ENCODE measurements at regions not wholly inside any gene's neighbourhood (a gene's known extent, or its start where the extent isn't known, plus 50 kb on each side); places are given as distances from the start of the nearest gene placed in this dataset.

GRCh38 chr5:2653991-2654390 is 97.5 kb downstream of the IRX2 start:
- Mint-ChIP-seq H3K4me1 (no peaks in the 10 kb centered on the region), H3K4me3 (no peak overlapping the region), H3K27me3 (peaks cover 11% of the 10 kb centered on the region), H3K27ac (no peak overlapping the region), H3K9me3 (ENCODE audit: low read depth) (peaks cover 3% of the 10 kb centered on the region), H3K36me3 (ENCODE audit: low read depth) (no peaks in the 10 kb centered on the region)
- ATAC-seq (no peak), DNase-seq (no peak)
- intact Hi-C loops (cut with DNase I, micrococcal nuclease), result no loop called here
- ChIA-PET CTCF (no interaction called here), POLR2A (no interaction called here)

- Mint-ChIP-seq H3K27me3 (peaks cover 8% of the 10 kb centered on the region), H3K4me1 (no peaks in the 10 kb centered on the region), H3K36me3 (ENCODE audit: low read depth) (no peaks in the 10 kb centered on the region), H3K27ac (no peak overlapping the region), H3K9me3 (ENCODE audit: low read depth) (peaks cover 2% of the 10 kb centered on the region), H3K4me3 (no peak overlapping the region)
- ChIA-PET POLR2A (no interaction called here), CTCF (no interaction called here)
- intact Hi-C loops (cut with DNase I, micrococcal nuclease), result no loop called here
- no peak for ATAC-seq
- DNase-seq, result no peak
Measured at GRCh38 chr5:2651116-2651515, 100.4 kb downstream of the IRX2 start.

GRCh38 chr5:2642684-2643345 is 108.7 kb downstream of the IRX2 start:
- CTCF ChIA-PET, result no interaction called here
- H3K4me1 Mint-ChIP-seq, result no peaks in the 10 kb centered on the region
- no peaks in the 10 kb centered on the region for H3K27me3 Mint-ChIP-seq
- no peaks in the 10 kb centered on the region for H3K36me3 Mint-ChIP-seq (ENCODE audit: low read depth)
- POLR2A ChIA-PET, result no interaction called here
- H3K27ac Mint-ChIP-seq, result no peak overlapping the region
- no peak overlapping the region for H3K4me3 Mint-ChIP-seq
- no peak for ATAC-seq
- no peaks in the 10 kb centered on the region for H3K9me3 Mint-ChIP-seq (ENCODE audit: low read depth)
- intact Hi-C loops (cut with DNase I, micrococcal nuclease), result no loop called here
- no peak for DNase-seq

GRCh38 chr5:2640717-2641116 is 110.8 kb downstream of the IRX2 start:
- DNase-seq, result no peak
- ChIA-PET CTCF (no interaction called here), POLR2A (no interaction called here)
- no peak for ATAC-seq
- Mint-ChIP-seq H3K4me3 (no peak overlapping the region), H3K9me3 (ENCODE audit: low read depth) (no peaks in the 10 kb centered on the region), H3K36me3 (ENCODE audit: low read depth) (no peaks in the 10 kb centered on the region), H3K27me3 (no peaks in the 10 kb centered on the region), H3K27ac (no peak overlapping the region), H3K4me1 (no peaks in the 10 kb centered on the region)
- intact Hi-C loops (cut with DNase I, micrococcal nuclease), result no loop called here

- Mint-ChIP-seq H3K27ac (no peak overlapping the region), H3K4me3 (no peak overlapping the region), H3K4me1 (no peaks in the 10 kb centered on the region), H3K27me3 (no peaks in the 10 kb centered on the region), H3K36me3 (ENCODE audit: low read depth) (no peaks in the 10 kb centered on the region), H3K9me3 (ENCODE audit: low read depth) (no peaks in the 10 kb centered on the region)
- intact Hi-C loops (cut with DNase I, micrococcal nuclease), result no loop called here
- ATAC-seq (no peak), DNase-seq (no peak)
- CTCF ChIA-PET, result no interaction called here
- POLR2A ChIA-PET, result no interaction called here
Measured at GRCh38 chr5:2639425-2639824, 112.1 kb downstream of the IRX2 start.

GRCh38 chr5:2634399-2635176 is 116.9 kb downstream of the IRX2 start:
- no peak for ATAC-seq
- no peak for DNase-seq
- Mint-ChIP-seq H3K27ac (no peak overlapping the region), H3K36me3 (ENCODE audit: low read depth) (no peaks in the 10 kb centered on the region), H3K4me3 (no peak overlapping the region), H3K4me1 (no peaks in the 10 kb centered on the region), H3K27me3 (no peaks in the 10 kb centered on the region), H3K9me3 (ENCODE audit: low read depth) (no peaks in the 10 kb centered on the region)
- CTCF ChIA-PET, result no interaction called here
- POLR2A ChIA-PET, result no interaction called here
- intact Hi-C loops (cut with DNase I, micrococcal nuclease), result no loop called here

- Mint-ChIP-seq H3K36me3 (ENCODE audit: low read depth) (no peaks in the 10 kb centered on the region), H3K4me3 (no peak overlapping the region), H3K27ac (no peak overlapping the region), H3K27me3 (no peaks in the 10 kb centered on the region), H3K9me3 (ENCODE audit: low read depth) (no peaks in the 10 kb centered on the region), H3K4me1 (no peaks in the 10 kb centered on the region)
- intact Hi-C loops (cut with DNase I, micrococcal nuclease), result no loop called here
- ChIA-PET POLR2A (no interaction called here), CTCF (no interaction called here)
- no peak for ATAC-seq
- DNase-seq, result no peak
Measured at GRCh38 chr5:2633992-2634391, 117.5 kb downstream of the IRX2 start.

GRCh38 chr5:2631758-2632157 is 119.7 kb downstream of the IRX2 start:
- no peak for DNase-seq
- POLR2A ChIA-PET, result no interaction called here
- CTCF ChIA-PET, result no interaction called here
- Mint-ChIP-seq H3K4me3 (no peak overlapping the region), H3K27ac (no peak overlapping the region), H3K9me3 (ENCODE audit: low read depth) (peaks cover 2% of the 10 kb centered on the region), H3K4me1 (no peaks in the 10 kb centered on the region), H3K27me3 (no peaks in the 10 kb centered on the region), H3K36me3 (ENCODE audit: low read depth) (no peaks in the 10 kb centered on the region)
- intact Hi-C loops (cut with DNase I, micrococcal nuclease), result no loop called here
- no peak for ATAC-seq

- Mint-ChIP-seq H3K27me3 (no peaks in the 10 kb centered on the region), H3K9me3 (ENCODE audit: low read depth) (peaks cover 2% of the 10 kb centered on the region), H3K4me3 (no peak overlapping the region), H3K27ac (no peak overlapping the region), H3K36me3 (ENCODE audit: low read depth) (no peaks in the 10 kb centered on the region), H3K4me1 (no peaks in the 10 kb centered on the region)
- ATAC-seq (no peak), DNase-seq (no peak)
- ChIA-PET CTCF (no interaction called here), POLR2A (no interaction called here)
- intact Hi-C loops (cut with DNase I, micrococcal nuclease), result no loop called here
Measured at GRCh38 chr5:2629045-2629444, 122.4 kb downstream of the IRX2 start.

GRCh38 chr5:2627867-2628266 is 123.6 kb downstream of the IRX2 start:
- ATAC-seq (no peak), DNase-seq (no peak)
- H3K4me3 Mint-ChIP-seq, result no peak overlapping the region
- no peaks in the 10 kb centered on the region for H3K36me3 Mint-ChIP-seq (ENCODE audit: low read depth)
- H3K27ac Mint-ChIP-seq, result no peak overlapping the region
- peaks cover 2% of the 10 kb centered on the region for H3K9me3 Mint-ChIP-seq (ENCODE audit: low read depth)
- no peaks in the 10 kb centered on the region for H3K27me3 Mint-ChIP-seq
- CTCF ChIA-PET, result no interaction called here
- H3K4me1 Mint-ChIP-seq, result no peaks in the 10 kb centered on the region
- POLR2A ChIA-PET, result no interaction called here
- intact Hi-C loops (cut with DNase I, micrococcal nuclease), result no loop called here

GRCh38 chr5:2626572-2626971 is 124.9 kb downstream of the IRX2 start:
- Mint-ChIP-seq H3K4me1 (no peaks in the 10 kb centered on the region), H3K27ac (no peak overlapping the region), H3K9me3 (ENCODE audit: low read depth) (peaks cover 2% of the 10 kb centered on the region), H3K27me3 (no peaks in the 10 kb centered on the region), H3K36me3 (ENCODE audit: low read depth) (no peaks in the 10 kb centered on the region), H3K4me3 (no peak overlapping the region)
- intact Hi-C loops (cut with DNase I, micrococcal nuclease), result no loop called here
- ChIA-PET CTCF (no interaction called here), POLR2A (no interaction called here)
- DNase-seq (no peak), ATAC-seq (no peak)

- ChIA-PET CTCF (no interaction called here), POLR2A (no interaction called here)
Measured at GRCh38 chr5:2622866-2623265, 128.6 kb downstream of the IRX2 start.

More at GRCh38 chr5:2622866-2623265, 128.6 kb downstream of the IRX2 start:
- no peak for DNase-seq
- H3K36me3 Mint-ChIP-seq (ENCODE audit: low read depth), result no peaks in the 10 kb centered on the region
- H3K27ac Mint-ChIP-seq, result no peak overlapping the region
- intact Hi-C loops (cut with DNase I, micrococcal nuclease), result no loop called here
- H3K4me3 Mint-ChIP-seq, result no peak overlapping the region
- no peak for ATAC-seq
- no peaks in the 10 kb centered on the region for H3K27me3 Mint-ChIP-seq
- no peaks in the 10 kb centered on the region for H3K9me3 Mint-ChIP-seq (ENCODE audit: low read depth)
- no peaks in the 10 kb centered on the region for H3K4me1 Mint-ChIP-seq

Data from activated CD4-positive, alpha-beta T cell treated with anti-CD3 and anti-CD28 coated beads for 36 hours (primary cell).